ENCODE measurements at regions not wholly inside any gene's neighbourhood (a gene's known extent, or its start where the extent isn't known, plus 50 kb on each side); places are given as distances from the start of the nearest gene placed in this dataset.

DNA sequence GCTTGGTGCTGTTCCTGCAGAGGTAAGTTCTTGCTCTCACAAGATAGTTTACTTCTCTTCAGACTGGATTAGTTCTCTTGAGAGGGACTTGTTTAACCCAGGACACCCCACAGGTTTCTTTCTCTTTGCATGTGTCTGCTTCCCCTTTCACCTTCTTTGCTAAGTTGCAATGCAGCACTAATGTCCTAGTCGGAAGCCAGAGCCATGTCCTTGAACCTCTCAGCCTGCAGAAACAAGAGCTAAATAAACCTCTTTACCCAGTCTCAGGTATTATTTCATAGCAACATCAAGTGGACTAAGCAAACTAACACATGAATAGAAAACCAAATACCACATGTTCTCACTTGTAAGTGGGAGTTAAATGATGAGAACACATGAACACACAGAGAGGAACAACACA lies 915.2 kb downstream of the NSUN3 start:
- H3K9me3 ChIP-seq (ENCODE audit: low read length): no peaks in the 10 kb centered on the region

DNA sequence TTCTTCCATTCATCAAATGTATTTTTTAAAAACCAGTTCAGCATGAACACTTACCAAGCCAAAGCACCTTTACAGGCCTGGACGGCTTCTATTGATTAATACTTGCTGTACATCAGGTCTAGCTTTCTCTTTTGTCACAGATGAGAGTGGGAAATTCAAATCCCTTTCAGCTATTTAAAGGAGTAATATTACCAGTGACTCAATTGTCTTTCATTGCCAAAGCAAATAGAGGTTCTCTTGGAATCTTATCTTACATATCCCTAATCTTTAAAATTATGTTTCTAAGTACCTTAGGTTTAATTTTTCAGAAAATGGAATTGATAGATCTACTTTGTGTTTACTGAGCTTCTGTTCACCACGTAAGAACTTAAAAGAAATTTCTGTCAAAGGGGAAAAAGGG lies 922.9 kb downstream of the NSUN3 start:
- no peaks in the 10 kb centered on the region for H3F3A ChIP-seq (ENCODE audit: insufficient read depth, low read length, poor library complexity, severe bottlenecking)
- H3K9ac ChIP-seq (ENCODE audit: low read length): no peak overlapping the region
- H3K36me3 ChIP-seq (ENCODE audit: insufficient read depth, low read length): no peaks in the 10 kb centered on the region
- no peaks in the 10 kb centered on the region for H3K79me2 ChIP-seq (replicated peaks; ENCODE audit: insufficient read depth, low read length)
- H4K20me1 ChIP-seq (ENCODE audit: insufficient read depth): no peaks in the 10 kb centered on the region
- no peak overlapping the region for H3K27ac ChIP-seq (ENCODE audit: low read length)
- TF ChIP-seq POLR2AphosphoS5 (IDR thresholded peaks at IDR 0.05) (no peak), EZH2 (IDR thresholded peaks at IDR 0.05; ENCODE audit: borderline replicate concordance, insufficient read depth, low read length, poor library complexity, severe bottlenecking) (no peak), MXI1 (conservative IDR thresholded peaks at IDR 0.05; ENCODE audit: poor library complexity, severe bottlenecking) (no peak)
- TF ChIP-seq, protein P1, sequence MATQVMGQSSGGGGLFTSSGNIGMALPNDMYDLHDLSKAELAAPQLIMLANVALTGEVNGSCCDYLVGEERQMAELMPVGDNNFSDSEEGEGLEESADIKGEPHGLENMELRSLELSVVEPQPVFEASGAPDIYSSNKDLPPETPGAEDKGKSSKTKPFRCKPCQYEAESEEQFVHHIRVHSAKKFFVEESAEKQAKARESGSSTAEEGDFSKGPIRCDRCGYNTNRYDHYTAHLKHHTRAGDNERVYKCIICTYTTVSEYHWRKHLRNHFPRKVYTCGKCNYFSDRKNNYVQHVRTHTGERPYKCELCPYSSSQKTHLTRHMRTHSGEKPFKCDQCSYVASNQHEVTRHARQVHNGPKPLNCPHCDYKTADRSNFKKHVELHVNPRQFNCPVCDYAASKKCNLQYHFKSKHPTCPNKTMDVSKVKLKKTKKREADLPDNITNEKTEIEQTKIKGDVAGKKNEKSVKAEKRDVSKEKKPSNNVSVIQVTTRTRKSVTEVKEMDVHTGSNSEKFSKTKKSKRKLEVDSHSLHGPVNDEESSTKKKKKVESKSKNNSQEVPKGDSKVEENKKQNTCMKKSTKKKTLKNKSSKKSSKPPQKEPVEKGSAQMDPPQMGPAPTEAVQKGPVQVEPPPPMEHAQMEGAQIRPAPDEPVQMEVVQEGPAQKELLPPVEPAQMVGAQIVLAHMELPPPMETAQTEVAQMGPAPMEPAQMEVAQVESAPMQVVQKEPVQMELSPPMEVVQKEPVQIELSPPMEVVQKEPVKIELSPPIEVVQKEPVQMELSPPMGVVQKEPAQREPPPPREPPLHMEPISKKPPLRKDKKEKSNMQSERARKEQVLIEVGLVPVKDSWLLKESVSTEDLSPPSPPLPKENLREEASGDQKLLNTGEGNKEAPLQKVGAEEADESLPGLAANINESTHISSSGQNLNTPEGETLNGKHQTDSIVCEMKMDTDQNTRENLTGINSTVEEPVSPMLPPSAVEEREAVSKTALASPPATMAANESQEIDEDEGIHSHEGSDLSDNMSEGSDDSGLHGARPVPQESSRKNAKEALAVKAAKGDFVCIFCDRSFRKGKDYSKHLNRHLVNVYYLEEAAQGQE (IDR thresholded peaks at IDR 0.05; ENCODE audit: borderline replicate concordance): no peak
- no peaks in the 10 kb centered on the region for H3K9me2 ChIP-seq (ENCODE audit: insufficient read depth, low read length)
- no peaks in the 10 kb centered on the region for H3K9me3 ChIP-seq (ENCODE audit: low read length)
- no peaks in the 10 kb centered on the region for H3K27me3 ChIP-seq (ENCODE audit: insufficient read depth, low read depth, low read length)
- no peak overlapping the region for H3K4me2 ChIP-seq (ENCODE audit: low read length)
- H3K4me3 ChIP-seq (ENCODE audit: low read length): no peak overlapping the region
- no peak overlapping the region for H2AFZ ChIP-seq (ENCODE audit: low read depth, low read length)

More for the DNA sequence above, 915.2 kb downstream of the NSUN3 start:
- no peak overlapping the region for H3K9ac ChIP-seq (ENCODE audit: low read length)
- H2AFZ ChIP-seq (ENCODE audit: low read depth, low read length): no peak overlapping the region
- no peaks in the 10 kb centered on the region for H3K36me3 ChIP-seq (ENCODE audit: insufficient read depth, low read length)
- no peaks in the 10 kb centered on the region for H3K79me2 ChIP-seq (replicated peaks; ENCODE audit: insufficient read depth, low read length)
- no peaks in the 10 kb centered on the region for H4K20me1 ChIP-seq (ENCODE audit: insufficient read depth)
- H3K4me2 ChIP-seq (ENCODE audit: low read length): no peak overlapping the region
- TF ChIP-seq, protein P1 (IDR thresholded peaks at IDR 0.05; ENCODE audit: borderline replicate concordance): no peak
- no peak for TF ChIP-seq EP300 (conservative IDR thresholded peaks at IDR 0.05; ENCODE audit: poor library complexity, severe bottlenecking)
- no peak for TF ChIP-seq RAD21 (conservative IDR thresholded peaks at IDR 0.05)
- TF ChIP-seq TAF1 (IDR thresholded peaks at IDR 0.05; ENCODE audit: low read depth): no peak
- TF ChIP-seq EZH2 (IDR thresholded peaks at IDR 0.05; ENCODE audit: borderline replicate concordance, insufficient read depth, low read length, poor library complexity, severe bottlenecking): no peak
- no peak for TF ChIP-seq SMC3 (conservative IDR thresholded peaks at IDR 0.05; ENCODE audit: poor library complexity)
- TF ChIP-seq, protein P2, sequence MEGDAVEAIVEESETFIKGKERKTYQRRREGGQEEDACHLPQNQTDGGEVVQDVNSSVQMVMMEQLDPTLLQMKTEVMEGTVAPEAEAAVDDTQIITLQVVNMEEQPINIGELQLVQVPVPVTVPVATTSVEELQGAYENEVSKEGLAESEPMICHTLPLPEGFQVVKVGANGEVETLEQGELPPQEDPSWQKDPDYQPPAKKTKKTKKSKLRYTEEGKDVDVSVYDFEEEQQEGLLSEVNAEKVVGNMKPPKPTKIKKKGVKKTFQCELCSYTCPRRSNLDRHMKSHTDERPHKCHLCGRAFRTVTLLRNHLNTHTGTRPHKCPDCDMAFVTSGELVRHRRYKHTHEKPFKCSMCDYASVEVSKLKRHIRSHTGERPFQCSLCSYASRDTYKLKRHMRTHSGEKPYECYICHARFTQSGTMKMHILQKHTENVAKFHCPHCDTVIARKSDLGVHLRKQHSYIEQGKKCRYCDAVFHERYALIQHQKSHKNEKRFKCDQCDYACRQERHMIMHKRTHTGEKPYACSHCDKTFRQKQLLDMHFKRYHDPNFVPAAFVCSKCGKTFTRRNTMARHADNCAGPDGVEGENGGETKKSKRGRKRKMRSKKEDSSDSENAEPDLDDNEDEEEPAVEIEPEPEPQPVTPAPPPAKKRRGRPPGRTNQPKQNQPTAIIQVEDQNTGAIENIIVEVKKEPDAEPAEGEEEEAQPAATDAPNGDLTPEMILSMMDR (IDR thresholded peaks at IDR 0.05; ENCODE audit: poor library complexity, severe bottlenecking): no peak
- no peak for TF ChIP-seq MXI1 (conservative IDR thresholded peaks at IDR 0.05; ENCODE audit: poor library complexity, severe bottlenecking)
- TF ChIP-seq POLR2AphosphoS5 (IDR thresholded peaks at IDR 0.05): no peak
- no peak overlapping the region for H3K27ac ChIP-seq (ENCODE audit: low read length)
- H3K9me2 ChIP-seq (ENCODE audit: insufficient read depth, low read length): no peaks in the 10 kb centered on the region
- H3F3A ChIP-seq (ENCODE audit: insufficient read depth, low read length, poor library complexity, severe bottlenecking): no peaks in the 10 kb centered on the region
- no peak overlapping the region for H3K4me3 ChIP-seq (ENCODE audit: low read length)
- no peaks in the 10 kb centered on the region for H3K27me3 ChIP-seq (ENCODE audit: insufficient read depth, low read depth, low read length)
